ENCODE measurements at regions not wholly inside any gene's neighbourhood (a gene's known extent, or its start where the extent isn't known, plus 50 kb on each side); places are given as distances from the start of the nearest gene placed in this dataset.
"Not testable (repeated sequence)": the region's sequence is repeated elsewhere in the genome, so short reads cannot be mapped to it uniquely, and the experiment has no call there.

GRCh38 chr1:242610209-242610608 is 85.7 kb upstream of the PLD5 start:
- no peak for DNase-seq

GRCh38 chr1:242605521-242605920 is 81.0 kb upstream of the PLD5 start:
- no peak for DNase-seq

- DNase-seq: no peak
Observed at GRCh38 chr1:242602001-242602400, 77.5 kb upstream of the PLD5 start.

- DNase-seq: not testable (repeated sequence)
Observed at GRCh38 chr1:242593756-242594155, 69.3 kb upstream of the PLD5 start.

GRCh38 chr1:242586360-242586680 is 61.8 kb upstream of the PLD5 start:
- no peak for DNase-seq

- no peak for DNase-seq
Observed at GRCh38 chr1:242585616-242586359, 61.3 kb upstream of the PLD5 start.

- no peak for DNase-seq
Observed at GRCh38 chr1:242582669-242583068, 58.2 kb upstream of the PLD5 start.

GRCh38 chr1:242579528-242580235 is 55.2 kb upstream of the PLD5 start:
- no peak for DNase-seq

Measured in stimulated activated CD4-positive, alpha-beta T cell treated with anti-CD3 and anti-CD28 coated beads, Interleukin-4, amount 100 ng/mL, for 1 hour (primary cell).